GM23338 (cell line): ENCODE measurements at regions not wholly inside any gene's neighbourhood (a gene's known extent, or its start where the extent isn't known, plus 50 kb on each side); places are given as distances from the start of the nearest gene placed in this dataset.

Experiments used
- ATAC-seq: fragments of 200-7000 bp; cut with Tn5 transposase; 3 replicates; pipeline ENCODE4 v1.9.1; 2020
- DNase-seq: peaks from one replicate; pipeline ENCODE4 v3.0.0-alpha.2; 2015; ENCODE audit warnings: low spot score
- H2AFZ ChIP-seq: fragments of 200-600 bp; sonication (generic); 2 replicates; pipeline ENCODE4 v1.8.0; 2016; ENCODE audit warnings: antibody characterized with exemption, mild to moderate bottlenecking, moderate library complexity
- H3F3A ChIP-seq: fragments of 200-600 bp; sonication (generic); replicated peaks from 2 replicates; pipeline ENCODE4 v1.8.0; 2017; ENCODE audit warnings: antibody characterized with exemption, mixed run types, low read depth
- H3K27ac ChIP-seq: fragments of 200-600 bp; sonication (generic); 2 replicates; pipeline ENCODE4 v1.6.1; 2016; ENCODE audit warnings: low read depth
- H3K27me3 ChIP-seq: fragments of 200-600 bp; sonication (generic); 2 replicates; pipeline ENCODE4 v1.8.0; 2016; ENCODE audit warnings: mild to moderate bottlenecking, mixed run types, moderate library complexity; ENCODE audit not compliant: insufficient read depth
- H3K36me3 ChIP-seq: fragments of 200-600 bp; sonication (generic); 2 replicates; pipeline ENCODE4 v1.8.0; 2016; ENCODE audit warnings: mild to moderate bottlenecking; ENCODE audit not compliant: insufficient read depth
- H3K4me1 ChIP-seq: fragments of 200-600 bp; sonication (generic); 2 replicates; pipeline ENCODE4 v1.8.0; 2016; ENCODE audit warnings: mild to moderate bottlenecking, moderate library complexity; ENCODE audit not compliant: insufficient read depth
- H3K4me2 ChIP-seq: fragments of 200-600 bp; sonication (generic); 2 replicates; pipeline ENCODE4 v1.7.1; 2017; ENCODE audit warnings: mixed run types
- H3K4me3 ChIP-seq: fragments of 200-600 bp; sonication (generic); 2 replicates; pipeline ENCODE4 v1.6.1; 2016; ENCODE audit warnings: mixed run types
- H3K79me2 ChIP-seq: fragments of 200-600 bp; sonication (generic); replicated peaks from 2 replicates; pipeline ENCODE4 v1.8.0; 2017; ENCODE audit warnings: mild to moderate bottlenecking; ENCODE audit not compliant: insufficient read depth
- H3K9me2 ChIP-seq: fragments of 200-600 bp; sonication (generic); 2 replicates; pipeline ENCODE4 v1.8.0; 2017; ENCODE audit not compliant: insufficient read depth
- H4K20me1 ChIP-seq: fragments of 200-600 bp; sonication (generic); replicated peaks from 2 replicates; pipeline ENCODE4 v1.8.0; 2017; ENCODE audit warnings: mild to moderate bottlenecking; ENCODE audit not compliant: insufficient read depth
- H3K27ac Mint-ChIP-seq: 2 replicates; pipeline ENCODE4 v1.8.0; 2020; ENCODE audit warnings: inconsistent platforms, mild to moderate bottlenecking, moderate library complexity, mixed read lengths
- H3K27me3 Mint-ChIP-seq: 3 replicates; pipeline ENCODE4 v1.8.0; 2022; ENCODE audit warnings: low read depth, mild to moderate bottlenecking, moderate library complexity, mixed read lengths, inconsistent platforms; ENCODE audit not compliant: insufficient read depth, poor library complexity
- H3K36me3 Mint-ChIP-seq: 3 replicates; pipeline ENCODE4 v1.8.0; 2021; ENCODE audit warnings: low read depth, mild to moderate bottlenecking, inconsistent platforms, moderate library complexity, mixed read lengths
- H3K4me1 Mint-ChIP-seq: 3 replicates; pipeline ENCODE4 v1.8.0; 2020; ENCODE audit warnings: mild to moderate bottlenecking, inconsistent platforms, mixed read lengths
- H3K4me3 Mint-ChIP-seq: 3 replicates; pipeline ENCODE4 v1.8.0; 2021; ENCODE audit warnings: moderate library complexity, mild to moderate bottlenecking, inconsistent platforms, mixed read lengths
- H3K9me3 Mint-ChIP-seq: 3 replicates; pipeline ENCODE4 v1.8.0; 2020; ENCODE audit warnings: moderate library complexity, mild to moderate bottlenecking, inconsistent platforms, mixed read lengths
- NANOG ChIP-seq: IDR thresholded peaks from 2 replicates; pipeline ENCODE4 v1.6.1; 2016; ENCODE audit warnings: antibody characterized with exemption, borderline replicate concordance
- ZNF114 ChIP-seq: fragments of 250-450 bp; sonication (Bioruptor Pico); IDR thresholded peaks from 2 replicates; pipeline ENCODE4 v1.5.0; 2020; ENCODE audit warnings: mild to moderate bottlenecking, moderate library complexity
- ZNF331 ChIP-seq: fragments of 250-450 bp; sonication (Bioruptor Pico); IDR thresholded peaks from 2 replicates; pipeline ENCODE4 v1.5.0; 2020; ENCODE audit warnings: low read depth, mild to moderate bottlenecking, moderate library complexity
- TF ChIP-seq, protein P1 (sequence below): fragments of 250-450 bp; sonication (Bioruptor Pico); IDR thresholded peaks from 2 replicates; pipeline ENCODE4 v1.5.0; 2020; ENCODE audit warnings: mild to moderate bottlenecking, moderate library complexity
- TF ChIP-seq, protein P2 (sequence below), 2 experiments: fragments of 200-600 bp in 1 of 2; sonication (generic) in 1 of 2; conservative IDR thresholded peaks; 2 replicates each; pipeline versions ENCODE4 v1.5.1 to v1.6.1; 2016 to 2017; ENCODE audit warnings: antibody characterized with exemption in 2 of 2, low read depth in 2 of 2, mild to moderate bottlenecking in 2 of 2, moderate library complexity in 1 of 2

DNA sequence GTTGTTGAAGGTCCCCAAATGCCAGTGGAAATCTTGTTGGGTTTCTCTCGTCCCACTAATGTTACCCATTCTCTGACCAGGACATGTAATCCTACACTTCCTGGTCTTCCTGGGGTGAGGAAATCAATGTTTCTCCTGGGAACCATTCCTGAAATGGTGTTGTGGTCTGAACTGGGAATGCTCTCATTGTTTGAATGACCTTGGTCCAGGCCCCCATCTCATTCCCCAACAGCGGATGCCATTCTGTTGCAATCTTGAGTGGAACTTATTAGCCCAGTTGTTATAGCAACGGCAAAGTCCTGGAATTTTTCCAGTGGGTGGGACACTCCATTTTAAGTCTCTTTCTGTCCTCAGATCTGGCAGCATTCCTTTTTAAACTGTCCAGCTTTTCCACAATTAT lies 265.9 kb downstream of the RPS4Y2 start:
- Mint-ChIP-seq H3K27ac (no peak overlapping the region), H3K4me3 (no peak overlapping the region), H3K9me3 (peaks cover 46% of the 10 kb centered on the region), H3K27me3 (no peaks in the 10 kb centered on the region), H3K4me1 (no peaks in the 10 kb centered on the region), H3K36me3 (peaks cover 3% of the 10 kb centered on the region; the same call in 1 of the 3 replicates)
- no peaks in the 10 kb centered on the region for H3K9me2 ChIP-seq
- no peaks in the 10 kb centered on the region for H3F3A ChIP-seq
- no peaks in the 10 kb centered on the region for H3K27me3 ChIP-seq
- H3K36me3 ChIP-seq = no peaks in the 10 kb centered on the region
- H3K79me2 ChIP-seq = no peaks in the 10 kb centered on the region
- ATAC-seq (no peak), DNase-seq (no peak)
- H3K4me3 ChIP-seq = no peak overlapping the region
- TF ChIP-seq, protein P1, sequence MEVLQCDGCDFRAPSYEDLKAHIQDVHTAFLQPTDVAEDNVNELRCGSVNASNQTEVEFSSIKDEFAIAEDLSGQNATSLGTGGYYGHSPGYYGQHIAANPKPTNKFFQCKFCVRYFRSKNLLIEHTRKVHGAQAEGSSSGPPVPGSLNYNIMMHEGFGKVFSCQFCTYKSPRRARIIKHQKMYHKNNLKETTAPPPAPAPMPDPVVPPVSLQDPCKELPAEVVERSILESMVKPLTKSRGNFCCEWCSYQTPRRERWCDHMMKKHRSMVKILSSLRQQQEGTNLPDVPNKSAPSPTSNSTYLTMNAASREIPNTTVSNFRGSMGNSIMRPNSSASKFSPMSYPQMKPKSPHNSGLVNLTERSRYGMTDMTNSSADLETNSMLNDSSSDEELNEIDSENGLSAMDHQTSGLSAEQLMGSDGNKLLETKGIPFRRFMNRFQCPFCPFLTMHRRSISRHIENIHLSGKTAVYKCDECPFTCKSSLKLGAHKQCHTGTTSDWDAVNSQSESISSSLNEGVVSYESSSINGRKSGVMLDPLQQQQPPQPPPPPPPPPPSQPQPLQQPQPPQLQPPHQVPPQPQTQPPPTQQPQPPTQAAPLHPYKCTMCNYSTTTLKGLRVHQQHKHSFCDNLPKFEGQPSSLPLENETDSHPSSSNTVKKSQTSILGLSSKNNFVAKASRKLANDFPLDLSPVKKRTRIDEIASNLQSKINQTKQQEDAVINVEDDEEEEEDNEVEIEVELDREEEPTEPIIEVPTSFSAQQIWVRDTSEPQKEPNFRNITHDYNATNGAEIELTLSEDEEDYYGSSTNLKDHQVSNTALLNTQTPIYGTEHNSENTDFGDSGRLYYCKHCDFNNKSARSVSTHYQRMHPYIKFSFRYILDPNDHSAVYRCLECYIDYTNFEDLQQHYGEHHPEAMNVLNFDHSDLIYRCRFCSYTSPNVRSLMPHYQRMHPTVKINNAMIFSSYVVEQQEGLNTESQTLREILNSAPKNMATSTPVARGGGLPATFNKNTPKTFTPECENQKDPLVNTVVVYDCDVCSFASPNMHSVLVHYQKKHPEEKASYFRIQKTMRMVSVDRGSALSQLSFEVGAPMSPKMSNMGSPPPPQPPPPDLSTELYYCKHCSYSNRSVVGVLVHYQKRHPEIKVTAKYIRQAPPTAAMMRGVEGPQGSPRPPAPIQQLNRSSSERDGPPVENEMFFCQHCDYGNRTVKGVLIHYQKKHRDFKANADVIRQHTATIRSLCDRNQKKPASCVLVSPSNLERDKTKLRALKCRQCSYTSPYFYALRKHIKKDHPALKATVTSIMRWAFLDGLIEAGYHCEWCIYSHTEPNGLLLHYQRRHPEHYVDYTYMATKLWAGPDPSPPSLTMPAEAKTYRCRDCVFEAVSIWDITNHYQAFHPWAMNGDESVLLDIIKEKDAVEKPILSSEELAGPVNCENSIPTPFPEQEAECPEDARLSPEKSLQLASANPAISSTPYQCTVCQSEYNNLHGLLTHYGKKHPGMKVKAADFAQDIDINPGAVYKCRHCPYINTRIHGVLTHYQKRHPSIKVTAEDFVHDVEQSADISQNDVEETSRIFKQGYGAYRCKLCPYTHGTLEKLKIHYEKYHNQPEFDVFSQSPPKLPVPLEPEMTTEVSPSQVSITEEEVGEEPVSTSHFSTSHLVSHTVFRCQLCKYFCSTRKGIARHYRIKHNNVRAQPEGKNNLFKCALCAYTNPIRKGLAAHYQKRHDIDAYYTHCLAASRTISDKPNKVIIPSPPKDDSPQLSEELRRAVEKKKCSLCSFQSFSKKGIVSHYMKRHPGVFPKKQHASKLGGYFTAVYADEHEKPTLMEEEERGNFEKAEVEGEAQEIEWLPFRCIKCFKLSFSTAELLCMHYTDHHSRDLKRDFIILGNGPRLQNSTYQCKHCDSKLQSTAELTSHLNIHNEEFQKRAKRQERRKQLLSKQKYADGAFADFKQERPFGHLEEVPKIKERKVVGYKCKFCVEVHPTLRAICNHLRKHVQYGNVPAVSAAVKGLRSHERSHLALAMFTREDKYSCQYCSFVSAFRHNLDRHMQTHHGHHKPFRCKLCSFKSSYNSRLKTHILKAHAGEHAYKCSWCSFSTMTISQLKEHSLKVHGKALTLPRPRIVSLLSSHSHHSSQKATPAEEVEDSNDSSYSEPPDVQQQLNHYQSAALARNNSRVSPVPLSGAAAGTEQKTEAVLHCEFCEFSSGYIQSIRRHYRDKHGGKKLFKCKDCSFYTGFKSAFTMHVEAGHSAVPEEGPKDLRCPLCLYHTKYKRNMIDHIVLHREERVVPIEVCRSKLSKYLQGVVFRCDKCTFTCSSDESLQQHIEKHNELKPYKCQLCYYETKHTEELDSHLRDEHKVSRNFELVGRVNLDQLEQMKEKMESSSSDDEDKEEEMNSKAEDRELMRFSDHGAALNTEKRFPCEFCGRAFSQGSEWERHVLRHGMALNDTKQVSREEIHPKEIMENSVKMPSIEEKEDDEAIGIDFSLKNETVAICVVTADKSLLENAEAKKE = no peak
- TF ChIP-seq ZNF114 (CRISPR knock-in tag) (no peak), NANOG (no peak), ZNF331 (CRISPR knock-in tag) (no peak)
- TF ChIP-seq, protein P2, sequence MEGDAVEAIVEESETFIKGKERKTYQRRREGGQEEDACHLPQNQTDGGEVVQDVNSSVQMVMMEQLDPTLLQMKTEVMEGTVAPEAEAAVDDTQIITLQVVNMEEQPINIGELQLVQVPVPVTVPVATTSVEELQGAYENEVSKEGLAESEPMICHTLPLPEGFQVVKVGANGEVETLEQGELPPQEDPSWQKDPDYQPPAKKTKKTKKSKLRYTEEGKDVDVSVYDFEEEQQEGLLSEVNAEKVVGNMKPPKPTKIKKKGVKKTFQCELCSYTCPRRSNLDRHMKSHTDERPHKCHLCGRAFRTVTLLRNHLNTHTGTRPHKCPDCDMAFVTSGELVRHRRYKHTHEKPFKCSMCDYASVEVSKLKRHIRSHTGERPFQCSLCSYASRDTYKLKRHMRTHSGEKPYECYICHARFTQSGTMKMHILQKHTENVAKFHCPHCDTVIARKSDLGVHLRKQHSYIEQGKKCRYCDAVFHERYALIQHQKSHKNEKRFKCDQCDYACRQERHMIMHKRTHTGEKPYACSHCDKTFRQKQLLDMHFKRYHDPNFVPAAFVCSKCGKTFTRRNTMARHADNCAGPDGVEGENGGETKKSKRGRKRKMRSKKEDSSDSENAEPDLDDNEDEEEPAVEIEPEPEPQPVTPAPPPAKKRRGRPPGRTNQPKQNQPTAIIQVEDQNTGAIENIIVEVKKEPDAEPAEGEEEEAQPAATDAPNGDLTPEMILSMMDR (conservative IDR thresholded peaks at IDR 0.05; ENCODE audit: low read depth in 2 of 2) = no peak
- no peaks in the 10 kb centered on the region for H4K20me1 ChIP-seq
- no peaks in the 10 kb centered on the region for H3K4me1 ChIP-seq
- H2AFZ ChIP-seq = no peak overlapping the region
- H3K27ac ChIP-seq = no peak overlapping the region
- no peak overlapping the region for H3K4me2 ChIP-seq
